T-helper 2 cell treated with Interferon-gamma antibody and Interleukin-4, amounts not matched to agents 5 μg/mL and 100 μg/mL, for 36 hours (primary cell): ENCODE measurements at regions not wholly inside any gene's neighbourhood (a gene's known extent, or its start where the extent isn't known, plus 50 kb on each side); places are given as distances from the start of the nearest gene placed in this dataset.
"Not testable (repeated sequence)": the region's sequence is repeated elsewhere in the genome, so short reads cannot be mapped to it uniquely, and the experiment has no call there.

Source experiments
- DNase-seq: peaks from one replicate; pipeline ENCODE4 v3.0.0; 2021; ENCODE audit warnings: low spot score
- H3K27ac Mint-ChIP-seq: one replicate; pipeline ENCODE4 v1.8.0; 2021; ENCODE audit warnings: mild to moderate bottlenecking, mixed read lengths
- H3K27me3 Mint-ChIP-seq: one replicate; pipeline ENCODE4 v1.8.0; 2021; ENCODE audit warnings: low read depth, mixed read lengths
- H3K36me3 Mint-ChIP-seq: one replicate; pipeline ENCODE4 v1.8.0; 2021; ENCODE audit warnings: low read depth, mixed read lengths
- H3K4me1 Mint-ChIP-seq: one replicate; pipeline ENCODE4 v1.8.0; 2021; ENCODE audit warnings: low read depth, mixed read lengths
- H3K4me3 Mint-ChIP-seq: one replicate; pipeline ENCODE4 v1.8.0; 2022; ENCODE audit warnings: mild to moderate bottlenecking, moderate library complexity, mixed read lengths
- H3K9me3 Mint-ChIP-seq: one replicate; pipeline ENCODE4 v1.8.0; 2021; ENCODE audit warnings: mixed read lengths

GRCh38 chr10:33010132-33011037, 52.4 kb upstream of the ITGB1 start:
- no peaks in the 10 kb centered on the region for H3K36me3 Mint-ChIP-seq
- H3K4me1 Mint-ChIP-seq, result peaks cover 29% of the 10 kb centered on the region
- peak overlapping the region; percentile 71 for H3K27ac Mint-ChIP-seq
- peak; percentile 18 for DNase-seq
- peak overlapping the region; percentile 63 for H3K4me3 Mint-ChIP-seq
- H3K27me3 Mint-ChIP-seq, result peaks cover 4% of the 10 kb centered on the region
- H3K9me3 Mint-ChIP-seq, result no peaks in the 10 kb centered on the region

- H3K27ac Mint-ChIP-seq, result peak overlapping the region; percentile 26
- no peak for DNase-seq
- H3K36me3 Mint-ChIP-seq, result no peaks in the 10 kb centered on the region
- peaks cover 31% of the 10 kb centered on the region for H3K4me1 Mint-ChIP-seq
- H3K27me3 Mint-ChIP-seq, result peaks cover 4% of the 10 kb centered on the region
- H3K9me3 Mint-ChIP-seq, result no peaks in the 10 kb centered on the region
- H3K4me3 Mint-ChIP-seq, result peak overlapping the region; percentile 63
Measured at GRCh38 chr10:33009244-33010131, 51.5 kb upstream of the ITGB1 start.

GRCh38 chr10:33008499-33009243, 50.6 kb upstream of the ITGB1 start:
- DNase-seq, result peak; percentile 62
- Mint-ChIP-seq H3K4me3 (peak overlapping the region; percentile 70), H3K4me1 (peaks cover 31% of the 10 kb centered on the region), H3K27ac (peak overlapping the region; percentile 74), H3K27me3 (peaks cover 4% of the 10 kb centered on the region), H3K9me3 (no peaks in the 10 kb centered on the region), H3K36me3 (no peaks in the 10 kb centered on the region)

GRCh38 chr10:33007731-33008381, 49.8 kb upstream of the ITGB1 start:
- H3K27ac Mint-ChIP-seq, H3K4me3 Mint-ChIP-seq, H3K36me3 Mint-ChIP-seq, DNase-seq, H3K9me3 Mint-ChIP-seq, H3K27me3 Mint-ChIP-seq: not testable (repeated sequence)
- peaks cover 31% of the 10 kb centered on the region for H3K4me1 Mint-ChIP-seq
